ENCODE measurements at regions not wholly inside any gene's neighbourhood (a gene's known extent, or its start where the extent isn't known, plus 50 kb on each side); places are given as distances from the start of the nearest gene placed in this dataset.

DNA sequence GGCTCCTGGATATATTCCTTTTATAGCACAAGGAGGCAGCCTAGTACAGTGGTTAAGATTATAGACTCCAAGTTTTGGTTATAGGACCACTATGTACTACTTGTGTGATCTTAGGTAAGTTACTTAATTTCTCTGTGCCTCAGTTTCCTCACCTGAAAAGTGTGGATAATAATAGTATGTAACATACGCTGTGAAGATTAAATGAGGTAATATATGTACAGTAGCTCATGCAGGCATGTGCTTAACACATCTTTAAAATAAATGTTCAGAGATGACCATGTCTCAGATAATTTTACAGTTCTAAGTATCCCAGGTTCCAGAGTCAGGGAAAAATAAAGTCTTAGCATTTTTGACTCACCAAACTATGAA, 55.7 kb upstream of the TRABD2B start:
- no peak for DNase-seq

GRCh38 chr1:48051466-48052126, 54.4 kb upstream of the TRABD2B start:
- DNase-seq, result no peak

GRCh38 chr1:48049823-48050535, 52.8 kb upstream of the TRABD2B start:
- no peak for DNase-seq

GRCh38 chr1:48048980-48049379, 51.8 kb upstream of the TRABD2B start:
- DNase-seq, result no peak

DNA sequence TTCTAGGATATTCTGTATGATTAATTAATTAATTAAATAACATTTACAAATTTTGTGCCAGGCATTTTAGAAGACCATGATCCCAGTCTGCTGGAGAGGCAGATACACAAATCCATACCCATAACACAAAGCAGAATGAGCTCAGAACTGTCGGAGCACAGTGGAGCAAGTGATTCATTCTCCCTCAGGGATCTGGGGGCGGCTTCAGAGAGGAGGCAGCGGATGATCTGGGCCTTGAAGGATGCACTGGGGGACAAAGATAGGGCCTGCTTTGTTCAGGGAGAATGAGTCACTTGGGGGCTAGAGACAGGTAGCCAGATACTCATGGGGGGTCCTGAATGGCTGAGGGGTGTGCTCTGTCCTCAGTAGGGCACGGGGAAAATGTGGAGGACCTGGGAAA, 50.9 kb upstream of the TRABD2B start:
- DNase-seq, result peak; percentile 4

DNA sequence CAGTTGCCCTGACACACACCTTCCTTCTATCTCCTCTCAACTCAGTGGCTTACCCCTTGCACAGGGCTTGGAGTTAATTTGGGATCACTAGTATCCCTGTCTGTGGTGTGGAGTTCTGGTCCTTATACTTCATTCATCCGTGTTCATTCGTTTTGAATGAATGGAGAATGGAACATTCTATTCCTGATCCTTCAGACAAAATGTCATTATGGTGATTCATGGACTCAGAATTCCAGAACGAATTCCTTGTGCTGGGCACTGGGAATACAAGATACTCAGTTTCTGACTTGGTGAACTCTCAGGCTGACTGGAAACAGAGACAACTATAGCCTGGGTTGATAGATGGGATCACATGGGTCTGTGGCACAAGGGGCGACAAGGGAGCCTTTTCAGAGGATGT, 49.9 kb upstream of the TRABD2B start:
- no peak for DNase-seq
